SK-N-SH (cell line): ENCODE measurements at regions not wholly inside any gene's neighbourhood (a gene's known extent, or its start where the extent isn't known, plus 50 kb on each side); places are given as distances from the start of the nearest gene placed in this dataset.

Experiments
- CTCF ChIA-PET: fragments of 300-600, 350-600 bp; formaldehyde crosslinking; extraction: SDS; loops from one replicate; lab custom pipeline; 2021; lab: Yijun Ruan, JAX
- POLR2A ChIA-PET: fragments of 350-600 bp; sonication (Branson Sonifier 250); formaldehyde crosslinking; extraction: SDS; loops from one replicate; lab custom pipeline; 2020; ENCODE audit warnings: antibody characterized with exemption, inconsistent platforms; lab: Yijun Ruan, JAX
- DNase-seq: peaks from one replicate; pipeline ENCODE4 v3.0.0; 2012
- H2AFZ ChIP-seq: fragments of 200-600 bp; sonication (generic); 2 replicates; pipeline ENCODE4 v1.8.1; 2016; ENCODE audit warnings: antibody characterized with exemption, mild to moderate bottlenecking, low read depth
- H3F3A ChIP-seq: fragments of 200-600 bp; sonication (generic); replicated peaks from 2 replicates; pipeline ENCODE3; 2016; ENCODE audit warnings: antibody characterized with exemption, mild to moderate bottlenecking; ENCODE audit not compliant: insufficient read depth
- H3K27ac ChIP-seq, 2 experiments: fragments of 200-500 bp in 1 of 2; fragments of 200-600 bp in 1 of 2; sonication (Bioruptor generic) in 1 of 2; sonication (generic), shearing (Covaris generic) in 1 of 2; 2 replicates each; pipeline versions ENCODE4 v1.5.1 to v1.6.1; 2014 to 2016; ENCODE audit warnings: low read depth in 2 of 2, inconsistent platforms in 1 of 2, low read length in 1 of 2, mild to moderate bottlenecking in 1 of 2, mixed read lengths in 1 of 2
- H3K27me3 ChIP-seq: fragments of 200-600 bp; sonication (generic), shearing (Covaris generic); 2 replicates; pipeline ENCODE4 v1.6.1; 2016; ENCODE audit warnings: mixed run types; ENCODE audit not compliant: insufficient read depth
- H3K36me3 ChIP-seq, 2 experiments: fragments of 200-500 bp in 1 of 2; fragments of 200-600 bp in 1 of 2; sonication (Bioruptor generic) in 1 of 2; sonication (generic) in 1 of 2; replicated peaks in 1 of 2; 2 replicates each; pipeline versions ENCODE3 to v1.5.1; 2014 to 2016; ENCODE audit warnings: low read length in 1 of 2, mild to moderate bottlenecking in 1 of 2; ENCODE audit not compliant: insufficient read depth in 2 of 2, control insufficient read depth in 1 of 2
- H3K4me1 ChIP-seq, 2 experiments: fragments of 200-500 bp in 1 of 2; fragments of 200-600 bp in 1 of 2; sonication (Bioruptor generic) in 1 of 2; sonication (generic), shearing (Covaris generic) in 1 of 2; 2 replicates each; pipeline versions ENCODE4 v1.5.1 to v1.6.1; 2014 to 2016; ENCODE audit warnings: low read depth in 1 of 2, low read length in 1 of 2, mixed run types in 1 of 2; ENCODE audit not compliant: insufficient read depth in 2 of 2, control insufficient read depth in 1 of 2
- H3K4me2 ChIP-seq: fragments of 200-600 bp; sonication (generic), shearing (Covaris generic); 2 replicates; pipeline ENCODE4 v1.6.1; 2017; ENCODE audit warnings: mixed run types
- H3K4me3 ChIP-seq, 2 experiments: fragments of 200-500 bp in 1 of 2; fragments of 200-600 bp in 1 of 2; sonication (Bioruptor generic) in 1 of 2; sonication (generic), shearing (Covaris generic) in 1 of 2; 2 replicates each; pipeline versions ENCODE4 v1.5.1 to v1.8.1; 2014 to 2016; ENCODE audit warnings: low read depth in 2 of 2, inconsistent platforms in 1 of 2, low read length in 1 of 2, mild to moderate bottlenecking in 1 of 2, mixed read lengths in 1 of 2, moderate library complexity in 1 of 2
- H3K79me2 ChIP-seq: fragments of 200-600 bp; sonication (generic); 2 replicates; pipeline ENCODE4 v1.8.1; 2017; ENCODE audit warnings: mild to moderate bottlenecking; ENCODE audit not compliant: insufficient read depth
- H3K9ac ChIP-seq: fragments of 200-600 bp; sonication (generic); 2 replicates; pipeline ENCODE4 v1.6.1; 2017; ENCODE audit warnings: mixed run types
- H3K9me2 ChIP-seq: fragments of 200-600 bp; sonication (generic); 2 replicates; pipeline ENCODE4 v1.6.1; 2017; ENCODE audit warnings: mixed run types
- H3K9me3 ChIP-seq: fragments of 200-600 bp; sonication (generic); 2 replicates; pipeline ENCODE4 v1.6.1; 2017; ENCODE audit warnings: mixed run types, mild to moderate bottlenecking, moderate library complexity
- H4K20me1 ChIP-seq: fragments of 200-600 bp; sonication (generic); 2 replicates; pipeline ENCODE4 v1.6.1; 2017; ENCODE audit warnings: mild to moderate bottlenecking, mixed run types; ENCODE audit not compliant: insufficient read depth
- CHD2 ChIP-seq: fragments of 150-350 bp; IDR thresholded peaks from 2 replicates; pipeline ENCODE4 v1.6.1; 2018; ENCODE audit warnings: low read length; ENCODE audit not compliant: partially characterized antibody
- FOSL2 ChIP-seq: IDR thresholded peaks from 2 replicates; pipeline ENCODE4 v1.4.0; 2012; ENCODE audit warnings: low read depth, mild to moderate bottlenecking, moderate library complexity, borderline replicate concordance
- FOXM1 ChIP-seq: IDR thresholded peaks from 2 replicates; pipeline ENCODE4 v1.4.0; 2012; ENCODE audit warnings: low read depth, mild to moderate bottlenecking
- GATA2 ChIP-seq: sonication (generic); formaldehyde crosslinking; IDR thresholded peaks from 2 replicates; pipeline ENCODE4 v1.5.0; 2020; ENCODE audit warnings: mild to moderate bottlenecking, missing genetic modification reagents
- IRF3 ChIP-seq: fragments of 150-350 bp; IDR thresholded peaks from 2 replicates; pipeline ENCODE4 v1.6.1; 2016; ENCODE audit warnings: mild to moderate bottlenecking, low read depth, low read length
- JUND ChIP-seq: IDR thresholded peaks from 2 replicates; pipeline ENCODE4 v1.4.0; 2012
- MAX ChIP-seq: IDR thresholded peaks from 2 replicates; pipeline ENCODE4 v1.4.0; 2012; ENCODE audit warnings: low read depth
- MEF2A ChIP-seq: IDR thresholded peaks from 2 replicates; pipeline ENCODE4 v1.4.0; 2012; ENCODE audit warnings: low read depth, borderline replicate concordance
- MXI1 ChIP-seq: IDR thresholded peaks from 2 replicates; pipeline ENCODE4 v1.6.1; 2012; ENCODE audit warnings: mild to moderate bottlenecking, low read depth, low read length, improper control_type of control experiment
- NFIC ChIP-seq: IDR thresholded peaks from 2 replicates; pipeline ENCODE4 v1.4.0; 2012; ENCODE audit warnings: borderline replicate concordance
- NRF1 ChIP-seq: IDR thresholded peaks from 2 replicates; pipeline ENCODE4 v1.6.1; 2012; ENCODE audit warnings: low read depth, mild to moderate bottlenecking, low read length
- PBX3 ChIP-seq: IDR thresholded peaks from 2 replicates; pipeline ENCODE4; 2012
- POLR2AphosphoS5 ChIP-seq: IDR thresholded peaks from 2 replicates; pipeline ENCODE4 v1.6.1; 2012; ENCODE audit warnings: low read depth, low read length
- RCOR1 ChIP-seq: fragments of 150-350 bp; IDR thresholded peaks from 2 replicates; pipeline ENCODE4 v1.6.1; 2017; ENCODE audit warnings: antibody characterized with exemption, low read length
- REST ChIP-seq: IDR thresholded peaks from 2 replicates; pipeline ENCODE4 v1.6.1; 2012; ENCODE audit warnings: mild to moderate bottlenecking, low read depth, low read length, moderate library complexity
- RFX5 ChIP-seq: IDR thresholded peaks from 2 replicates; pipeline ENCODE4 v1.6.1; 2012; ENCODE audit warnings: mild to moderate bottlenecking, improper control_type of control experiment, low read length
- SIN3A ChIP-seq: IDR thresholded peaks from 2 replicates; pipeline ENCODE4 v1.6.1; 2012; ENCODE audit warnings: low read depth, mild to moderate bottlenecking, low read length, moderate library complexity, borderline replicate concordance
- SMC3 ChIP-seq: IDR thresholded peaks from 2 replicates; pipeline ENCODE4 v1.6.1; 2012; ENCODE audit warnings: low read depth, low read length, improper control_type of control experiment
- TAF1 ChIP-seq: IDR thresholded peaks from 2 replicates; pipeline ENCODE4 v1.6.1; 2012; ENCODE audit warnings: low read depth, mild to moderate bottlenecking, low read length, moderate library complexity, borderline replicate concordance
- USF1 ChIP-seq: IDR thresholded peaks from 2 replicates; pipeline ENCODE4 v1.4.0; 2012; ENCODE audit warnings: low read depth, borderline replicate concordance
- USF2 ChIP-seq: fragments of 150-350 bp; IDR thresholded peaks from 2 replicates; pipeline ENCODE4 v1.6.1; 2017; ENCODE audit warnings: antibody characterized with exemption, low read length, low read depth, borderline replicate concordance
- ZBTB33 ChIP-seq: IDR thresholded peaks from 2 replicates; pipeline ENCODE4 v1.4.0; 2012; ENCODE audit warnings: low read depth, borderline replicate concordance
- WGBS: methylation state at CpG from one replicate; pipeline ENCODE4 v1.1.6; 2017; ENCODE audit warnings: low lambda C conversion rate; 5-methylcytosine and 5-hydroxymethylcytosine counted together

GRCh38 chr1:188317894-188318293, 1489.1 kb downstream of the PLA2G4A start (continued):
- no peak for TF ChIP-seq MEF2A
- TF ChIP-seq USF2: no peak
- peak; percentile 60 for TF ChIP-seq CHD2
- TF ChIP-seq GATA2 (CRISPR knock-in tag): peak; percentile 79
- no peak for TF ChIP-seq TAF1
- TF ChIP-seq IRF3: no peak

GRCh38 chr1:188325211-188325610, 1496.5 kb downstream of the PLA2G4A start:
- H3K9me3 ChIP-seq: no peaks in the 10 kb centered on the region
- H3K79me2 ChIP-seq: no peaks in the 10 kb centered on the region
- CTCF ChIA-PET: no interaction called here
- H3K4me3 ChIP-seq: no peak overlapping the region
- H3K27ac ChIP-seq: no peak overlapping the region
- TF ChIP-seq NRF1 (no peak), MXI1 (no peak), REST (no peak), USF1 (no peak), FOSL2 (no peak), MEF2A (no peak), JUND (no peak), POLR2AphosphoS5 (no peak), RFX5 (no peak), SIN3A (no peak), PBX3 (no peak), RCOR1 (no peak), NFIC (no peak), MAX (no peak), ZBTB33 (no peak), SMC3 (no peak), FOXM1 (no peak)
- no peaks in the 10 kb centered on the region for H3K36me3 ChIP-seq
- H4K20me1 ChIP-seq: no peaks in the 10 kb centered on the region
- peak; percentile 9 for DNase-seq
- no peaks in the 10 kb centered on the region for H3K27me3 ChIP-seq
- WGBS: 75% methylated on average over 3 of the region's 3 CpGs
- no peaks in the 10 kb centered on the region for H3F3A ChIP-seq
- H3K9me2 ChIP-seq: no peaks in the 10 kb centered on the region
- POLR2A ChIA-PET: no interaction called here
- no peaks in the 10 kb centered on the region for H3K4me1 ChIP-seq
- H2AFZ ChIP-seq: no peak overlapping the region
- no peak overlapping the region for H3K9ac ChIP-seq
- H3K4me2 ChIP-seq: no peak overlapping the region
